ENCODE measurements at regions not wholly inside any gene's neighbourhood (a gene's known extent, or its start where the extent isn't known, plus 50 kb on each side); places are given as distances from the start of the nearest gene placed in this dataset.
A peak's percentile ranks its signal among the peaks of the same experiment; 100 is the strongest.
"Not testable (repeated sequence)": the region's sequence is repeated elsewhere in the genome, so short reads cannot be mapped to it uniquely, and the experiment has no call there.

- DNase-seq: no peak
These were observed 149.2 kb upstream of the JUN start for GRCh38 chr1:58932859-58933598.

GRCh38 chr1:58933599-58933926, 149.7 kb upstream of the JUN start:
- DNase-seq: no peak

- DNase-seq: no peak
These were observed 150.9 kb upstream of the JUN start for GRCh38 chr1:58934706-58935105.

- DNase-seq: no peak
These were observed 153.1 kb upstream of the JUN start for GRCh38 chr1:58936973-58937372.

GRCh38 chr1:58939146-58939545, 155.3 kb upstream of the JUN start:
- DNase-seq: no peak

- DNase-seq: no peak
These were observed 156.0 kb upstream of the JUN start for GRCh38 chr1:58939666-58940370.

- no peak for DNase-seq
These were observed 157.8 kb upstream of the JUN start for GRCh38 chr1:58941471-58942289.

GRCh38 chr1:58942759-58943191, 158.9 kb upstream of the JUN start:
- DNase-seq: peak in 3 of 56 donors; percentile 1 to 13 (median 6)

- no peak for DNase-seq
These were observed 159.9 kb upstream of the JUN start for GRCh38 chr1:58943776-58944175.

GRCh38 chr1:58944439-58944838, 160.6 kb upstream of the JUN start:
- DNase-seq: no peak

GRCh38 chr1:58946390-58946789, 162.5 kb upstream of the JUN start:
- no peak for DNase-seq

GRCh38 chr1:58948671-58949070, 164.8 kb upstream of the JUN start:
- DNase-seq: no peak

- DNase-seq: no peak
These were observed 165.8 kb upstream of the JUN start for GRCh38 chr1:58949551-58950220.

GRCh38 chr1:58950897-58951296, 167.1 kb upstream of the JUN start:
- DNase-seq: no peak

GRCh38 chr1:58953951-58954350, 170.1 kb upstream of the JUN start:
- DNase-seq: not testable (repeated sequence)

GRCh38 chr1:58963287-58963686, 179.4 kb upstream of the JUN start:
- DNase-seq: not testable (repeated sequence)

GRCh38 chr1:58964428-58964827, 180.6 kb upstream of the JUN start:
- no peak for DNase-seq

- no peak for DNase-seq
These were observed 181.0 kb upstream of the JUN start for GRCh38 chr1:58964880-58965279.

- DNase-seq: no peak
These were observed 182.5 kb upstream of the JUN start for GRCh38 chr1:58966103-58966916.

GRCh38 chr1:58966917-58967740, 183.3 kb upstream of the JUN start:
- no peak for DNase-seq

Data from amygdala (tissue), 56 donors.